ENCODE measurements at regions not wholly inside any gene's neighbourhood (a gene's known extent, or its start where the extent isn't known, plus 50 kb on each side); places are given as distances from the start of the nearest gene placed in this dataset.

DNA sequence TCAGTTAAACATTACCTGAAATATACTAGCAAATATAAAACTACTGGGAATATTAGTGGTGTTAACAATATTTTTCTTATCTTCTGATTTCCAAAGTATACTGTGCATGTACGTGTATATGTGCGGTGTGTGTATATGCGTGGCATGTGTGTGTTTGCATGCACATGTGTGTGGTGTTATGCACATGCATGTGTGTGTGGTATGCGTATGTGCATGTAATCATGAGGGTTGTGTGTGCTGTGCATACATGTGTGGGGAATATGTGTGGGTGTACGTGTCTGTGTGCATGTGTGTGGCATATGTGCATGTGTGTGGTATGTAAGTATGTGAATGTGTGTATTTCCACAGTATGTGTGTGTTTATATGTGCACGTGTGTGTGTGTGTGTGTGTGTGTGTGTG is 640.2 kb downstream of the TSN start:
- no peak for DNase-seq (ENCODE audit: low read depth)
- no peak for TF ChIP-seq CTCF (IDR thresholded peaks at IDR 0.05; ENCODE audit: insufficient read depth, low read length, severe bottlenecking)
- H3K27me3 ChIP-seq (ENCODE audit: control insufficient read depth, insufficient read depth, low read length): no peaks in the 10 kb centered on the region
- H3K36me3 ChIP-seq (ENCODE audit: control insufficient read depth, insufficient read depth, low read length): no peaks in the 10 kb centered on the region
- H3K4me3 ChIP-seq (ENCODE audit: low read depth, low read length): no peak overlapping the region
- peak; percentile 62 for FAIRE-seq

DNA sequence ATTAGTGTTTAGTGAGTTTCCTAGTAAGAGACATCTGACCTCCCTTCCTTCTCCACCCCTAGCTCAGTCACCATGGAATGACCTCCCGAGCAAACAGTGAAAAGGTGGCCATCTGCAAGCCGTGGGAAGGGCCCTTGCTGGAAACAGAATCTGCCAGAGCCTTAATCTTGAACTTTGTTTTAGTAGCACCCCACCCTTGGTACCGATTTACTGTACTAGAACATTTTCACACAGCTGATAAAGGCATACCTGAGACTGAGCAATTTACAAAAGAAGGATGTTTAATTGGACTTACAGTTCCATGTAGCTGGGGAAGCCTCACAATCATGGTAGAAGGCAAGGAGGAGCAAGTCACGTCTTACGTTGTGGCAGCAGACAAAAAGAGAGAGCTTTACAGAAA is 655.8 kb downstream of the TSN start:
- TF ChIP-seq CTCF (IDR thresholded peaks at IDR 0.05; ENCODE audit: insufficient read depth, low read length, severe bottlenecking): no peak
- DNase-seq (ENCODE audit: low read depth) (no peak), FAIRE-seq (no peak)
- Histone ChIP-seq H3K4me3 (ENCODE audit: low read depth, low read length) (no peak overlapping the region), H3K27me3 (ENCODE audit: control insufficient read depth, insufficient read depth, low read length) (no peaks in the 10 kb centered on the region), H3K36me3 (ENCODE audit: control insufficient read depth, insufficient read depth, low read length) (no peaks in the 10 kb centered on the region)

DNA sequence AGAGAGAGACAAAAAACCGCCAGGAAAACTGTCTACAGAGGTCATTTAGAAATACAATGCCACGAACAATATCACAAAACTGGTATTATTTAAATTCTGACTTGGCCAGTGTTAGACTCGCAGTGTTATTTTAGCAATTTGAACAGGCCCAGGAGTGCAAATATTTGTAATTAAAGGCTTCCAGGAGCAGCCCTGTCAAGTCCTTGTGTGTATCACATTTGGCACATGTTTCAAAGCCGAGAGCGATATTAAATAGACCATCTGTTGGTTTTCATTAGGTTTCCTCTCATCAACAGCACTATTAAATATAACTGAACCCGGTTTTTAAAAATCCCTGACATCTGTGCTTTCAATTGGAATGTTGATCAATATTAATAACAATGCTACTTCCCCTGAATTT is 656.9 kb downstream of the TSN start:
- no peak for FAIRE-seq
- no peaks in the 10 kb centered on the region for H3K36me3 ChIP-seq (ENCODE audit: control insufficient read depth, insufficient read depth, low read length)
- no peak for TF ChIP-seq CTCF (IDR thresholded peaks at IDR 0.05; ENCODE audit: insufficient read depth, low read length, severe bottlenecking)
- no peaks in the 10 kb centered on the region for H3K27me3 ChIP-seq (ENCODE audit: control insufficient read depth, insufficient read depth, low read length)
- DNase-seq (ENCODE audit: low read depth): no peak
- H3K4me3 ChIP-seq (ENCODE audit: low read depth, low read length): no peak overlapping the region

- no peak for TF ChIP-seq CTCF (IDR thresholded peaks at IDR 0.05; ENCODE audit: insufficient read depth, low read length, severe bottlenecking)
- no peak overlapping the region for H3K4me3 ChIP-seq (ENCODE audit: low read depth, low read length)
- FAIRE-seq (no peak), DNase-seq (ENCODE audit: low read depth) (peak; percentile 90)
- H3K27me3 ChIP-seq (ENCODE audit: control insufficient read depth, insufficient read depth, low read length): no peaks in the 10 kb centered on the region
- no peaks in the 10 kb centered on the region for H3K36me3 ChIP-seq (ENCODE audit: control insufficient read depth, insufficient read depth, low read length)
Measured at GRCh38 chr2:122414902-122415301, 659.5 kb downstream of the TSN start.

DNA sequence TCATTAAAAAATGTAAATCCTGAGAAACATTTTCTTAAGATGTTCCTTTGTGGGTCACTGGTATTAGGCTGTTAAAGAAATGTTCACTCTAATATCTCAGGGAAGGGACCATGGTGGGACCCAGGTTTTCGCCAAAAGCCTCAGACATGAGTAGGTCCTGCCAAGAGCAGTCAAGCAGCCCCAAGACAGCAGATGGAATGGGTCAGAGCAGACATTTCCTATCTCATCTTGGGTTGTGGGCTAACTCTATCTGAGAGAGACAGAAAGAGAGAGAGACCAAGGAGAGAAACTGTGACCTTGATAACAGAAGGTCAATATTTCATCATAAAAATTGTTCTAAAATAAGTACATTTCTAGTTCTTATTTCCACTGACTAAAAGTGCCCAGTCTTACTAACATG is 661.7 kb downstream of the TSN start:
- H3K4me3 ChIP-seq (ENCODE audit: low read depth, low read length): no peak overlapping the region
- FAIRE-seq (no peak), DNase-seq (ENCODE audit: low read depth) (no peak)
- H3K36me3 ChIP-seq (ENCODE audit: control insufficient read depth, insufficient read depth, low read length): no peaks in the 10 kb centered on the region
- no peak for TF ChIP-seq CTCF (IDR thresholded peaks at IDR 0.05; ENCODE audit: insufficient read depth, low read length, severe bottlenecking)
- no peaks in the 10 kb centered on the region for H3K27me3 ChIP-seq (ENCODE audit: control insufficient read depth, insufficient read depth, low read length)

GRCh38 chr2:122421775-122422174 is 666.3 kb downstream of the TSN start:
- Histone ChIP-seq H3K36me3 (ENCODE audit: control insufficient read depth, insufficient read depth, low read length) (no peaks in the 10 kb centered on the region), H3K4me3 (ENCODE audit: low read depth, low read length) (no peak overlapping the region), H3K27me3 (ENCODE audit: control insufficient read depth, insufficient read depth, low read length) (no peaks in the 10 kb centered on the region)
- no peak for FAIRE-seq
- DNase-seq (ENCODE audit: low read depth): peak; percentile 52
- no peak for TF ChIP-seq CTCF (IDR thresholded peaks at IDR 0.05; ENCODE audit: insufficient read depth, low read length, severe bottlenecking)

Data from bronchial epithelial cell (primary cell).